22Rv1 (cell line): ENCODE measurements at regions not wholly inside any gene's neighbourhood (a gene's known extent, or its start where the extent isn't known, plus 50 kb on each side); places are given as distances from the start of the nearest gene placed in this dataset.
"Not testable (repeated sequence)": the region's sequence is repeated elsewhere in the genome, so short reads cannot be mapped to it uniquely, and the experiment has no call there.

Experiments
- CTCF ChIP-seq: fragments of 450-650 bp; IDR thresholded peaks from 2 replicates; pipeline ENCODE4 v1.5.1; 2017; ENCODE audit warnings: mild to moderate bottlenecking
- ZFX ChIP-seq: fragments of 450-650 bp; IDR thresholded peaks from 2 replicates; pipeline ENCODE4 v1.6.1; 2017; ENCODE audit warnings: antibody characterized with exemption, borderline replicate concordance

- TF ChIP-seq CTCF, ZFX: not testable (repeated sequence)
Measured at GRCh38 chr2:132259276-132259675, 97.5 kb upstream of the ANKRD30BL start.
